Astrocyte (in vitro differentiated cells and primary cell): ENCODE measurements at regions not wholly inside any gene's neighbourhood (a gene's known extent, or its start where the extent isn't known, plus 50 kb on each side); places are given as distances from the start of the nearest gene placed in this dataset.
"Not testable (repeated sequence)": the region's sequence is repeated elsewhere in the genome, so short reads cannot be mapped to it uniquely, and the experiment has no call there.

Source experiments
- EZH2 ChIP-seq: IDR thresholded peaks from 2 replicates; pipeline ENCODE4 v1.6.1; 2012; ENCODE audit warnings: mild to moderate bottlenecking, low read length, inconsistent platforms; ENCODE audit not compliant: insufficient read depth
- TF ChIP-seq, protein P1 (sequence below): IDR thresholded peaks from 2 replicates; pipeline ENCODE4 v1.5.1; 2011; ENCODE audit warnings: low read depth, mild to moderate bottlenecking, inconsistent platforms, low read length, moderate library complexity; ENCODE audit not compliant: insufficient read depth

DNA sequence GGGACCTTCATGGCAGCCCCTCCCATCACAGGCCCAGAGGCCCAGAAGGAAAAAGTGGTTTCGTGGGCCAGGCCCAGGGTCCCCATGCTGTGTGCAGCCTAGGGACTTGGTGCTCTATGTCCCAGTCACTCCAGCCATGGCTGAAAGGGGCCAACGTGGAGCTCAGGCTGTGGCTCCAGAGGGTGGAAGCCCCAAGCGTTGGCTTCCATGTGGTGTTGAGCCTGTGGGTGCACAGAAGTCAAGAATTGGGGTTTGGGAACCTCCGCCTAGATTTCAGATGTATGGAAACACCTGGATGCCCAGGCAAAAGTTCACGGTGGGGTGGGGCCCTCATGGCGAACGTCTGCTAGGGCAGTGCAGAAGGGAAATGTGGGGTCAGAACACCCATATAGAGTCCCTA lies 105.3 kb upstream of the UNC5B start:
- TF ChIP-seq, protein P1, sequence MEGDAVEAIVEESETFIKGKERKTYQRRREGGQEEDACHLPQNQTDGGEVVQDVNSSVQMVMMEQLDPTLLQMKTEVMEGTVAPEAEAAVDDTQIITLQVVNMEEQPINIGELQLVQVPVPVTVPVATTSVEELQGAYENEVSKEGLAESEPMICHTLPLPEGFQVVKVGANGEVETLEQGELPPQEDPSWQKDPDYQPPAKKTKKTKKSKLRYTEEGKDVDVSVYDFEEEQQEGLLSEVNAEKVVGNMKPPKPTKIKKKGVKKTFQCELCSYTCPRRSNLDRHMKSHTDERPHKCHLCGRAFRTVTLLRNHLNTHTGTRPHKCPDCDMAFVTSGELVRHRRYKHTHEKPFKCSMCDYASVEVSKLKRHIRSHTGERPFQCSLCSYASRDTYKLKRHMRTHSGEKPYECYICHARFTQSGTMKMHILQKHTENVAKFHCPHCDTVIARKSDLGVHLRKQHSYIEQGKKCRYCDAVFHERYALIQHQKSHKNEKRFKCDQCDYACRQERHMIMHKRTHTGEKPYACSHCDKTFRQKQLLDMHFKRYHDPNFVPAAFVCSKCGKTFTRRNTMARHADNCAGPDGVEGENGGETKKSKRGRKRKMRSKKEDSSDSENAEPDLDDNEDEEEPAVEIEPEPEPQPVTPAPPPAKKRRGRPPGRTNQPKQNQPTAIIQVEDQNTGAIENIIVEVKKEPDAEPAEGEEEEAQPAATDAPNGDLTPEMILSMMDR, result not testable (repeated sequence)
- TF ChIP-seq EZH2, result not testable (repeated sequence)
